ENCODE measurements at regions not wholly inside any gene's neighbourhood (a gene's known extent, or its start where the extent isn't known, plus 50 kb on each side); places are given as distances from the start of the nearest gene placed in this dataset.
A peak's percentile ranks its signal among the peaks of the same experiment; 100 is the strongest.

DNA sequence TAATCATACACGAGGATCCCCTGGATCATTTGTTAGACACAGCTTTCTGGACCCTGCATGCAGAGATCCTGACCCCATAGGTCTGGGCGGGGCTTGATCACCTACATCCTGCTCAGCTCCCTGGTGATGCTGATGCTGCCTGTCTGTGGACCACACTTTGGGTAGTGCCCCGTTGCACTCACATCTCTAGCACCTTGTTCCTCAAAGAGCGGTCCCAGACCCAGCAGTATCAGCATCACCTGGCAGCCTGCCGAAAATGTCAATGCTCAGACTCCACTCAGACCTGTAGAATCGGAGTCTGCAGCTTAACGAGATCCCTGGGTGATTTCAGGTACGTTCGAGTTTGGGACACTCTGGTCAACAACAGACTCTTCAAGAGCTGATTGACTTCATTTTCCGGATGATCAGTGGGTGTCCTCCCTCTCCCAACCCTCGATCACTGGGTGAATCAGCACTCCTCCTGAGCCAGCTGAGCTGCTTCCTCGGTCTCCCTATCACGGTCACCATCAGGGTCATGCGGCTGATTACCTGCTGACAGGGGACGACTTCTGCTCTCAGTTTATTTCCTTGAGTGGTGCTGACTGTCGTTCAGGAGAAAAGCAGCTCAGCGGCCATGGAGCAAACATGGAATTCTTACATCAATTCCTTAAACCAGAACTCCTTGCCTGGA, 150.6 kb upstream of the RAB12 start:
- no peak for DNase-seq

- no peak for DNase-seq
Measured at GRCh38 chr18:8460748-8461147, 148.5 kb upstream of the RAB12 start.

DNA sequence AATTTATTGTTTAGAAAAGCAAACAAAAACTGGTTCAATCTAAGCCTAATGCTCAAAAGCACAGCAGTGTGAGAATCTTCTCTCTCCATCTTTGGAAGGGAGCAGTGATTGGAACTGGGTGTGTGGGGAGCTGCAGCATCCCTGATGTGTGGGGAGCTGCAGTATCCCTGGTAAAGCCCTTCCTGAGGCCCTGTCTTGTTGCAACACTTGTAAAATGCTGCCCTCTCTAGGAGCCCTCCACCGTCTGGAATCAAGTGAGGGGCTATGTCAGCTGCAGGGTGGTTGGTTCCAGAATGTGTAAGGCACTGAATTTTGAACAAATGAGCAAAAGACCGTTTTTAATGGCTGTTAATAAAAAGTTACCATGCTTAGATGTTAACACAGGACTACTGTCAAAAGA, 147.7 kb upstream of the RAB12 start:
- DNase-seq = no peak

- no peak for DNase-seq
Measured at GRCh38 chr18:8462651-8463185, 146.5 kb upstream of the RAB12 start.

- no peak for DNase-seq
Measured at GRCh38 chr18:8463791-8464190, 145.4 kb upstream of the RAB12 start.

DNA sequence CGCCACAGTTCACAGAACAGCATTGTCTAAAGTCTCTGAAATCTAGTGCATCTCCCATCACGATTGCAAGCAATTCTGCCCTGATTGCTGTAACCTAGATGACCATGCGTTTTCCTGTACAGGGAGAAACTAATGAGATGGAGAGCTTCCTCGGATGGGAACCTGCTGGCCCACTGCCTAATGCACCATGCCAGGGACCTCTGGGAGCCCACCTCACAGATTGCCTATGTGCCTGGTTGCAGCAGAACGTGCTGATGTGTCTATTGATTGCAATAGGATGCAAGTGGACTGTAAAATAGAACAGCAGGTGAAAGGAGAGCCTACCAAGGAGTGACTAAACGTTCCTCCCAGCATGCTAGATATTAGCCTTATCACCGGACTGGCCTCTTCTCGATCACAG, 141.0 kb upstream of the RAB12 start:
- no peak for DNase-seq

GRCh38 chr18:8468921-8469335, 140.3 kb upstream of the RAB12 start:
- no peak for DNase-seq

- DNase-seq = no peak
Measured at GRCh38 chr18:8469544-8470130, 139.6 kb upstream of the RAB12 start.

DNA sequence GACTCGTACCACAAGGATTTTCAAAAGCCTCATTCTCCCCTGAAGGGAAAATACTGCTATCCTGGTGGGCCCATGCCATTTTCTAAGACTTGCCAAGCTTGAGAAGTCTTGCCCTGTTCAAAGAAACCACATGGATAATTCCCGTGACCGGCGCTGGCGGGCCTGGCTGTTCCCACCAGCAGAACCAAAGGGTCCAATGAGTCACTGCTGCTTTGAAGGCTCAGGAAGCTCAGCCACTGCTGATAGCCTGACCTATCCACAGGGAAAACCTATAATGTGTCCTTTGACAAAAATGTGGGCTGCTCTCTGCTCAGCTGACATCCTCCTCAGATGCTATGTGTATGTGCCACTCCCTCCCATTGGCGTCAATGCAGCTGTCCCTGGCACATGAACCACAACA, 137.9 kb upstream of the RAB12 start:
- no peak for DNase-seq

- DNase-seq = no peak
Measured at GRCh38 chr18:8474661-8475060, 134.6 kb upstream of the RAB12 start.

GRCh38 chr18:8477615-8478014, 131.6 kb upstream of the RAB12 start:
- DNase-seq = no peak

- peak; percentile 44 for DNase-seq
Measured at GRCh38 chr18:8478166-8478967, 130.9 kb upstream of the RAB12 start.

- DNase-seq = no peak
Measured at GRCh38 chr18:8478968-8479370, 130.3 kb upstream of the RAB12 start.

- DNase-seq = no peak
Measured at GRCh38 chr18:8479789-8480188, 129.4 kb upstream of the RAB12 start.

- DNase-seq = no peak
Measured at GRCh38 chr18:8480506-8481328, 128.5 kb upstream of the RAB12 start.

GRCh38 chr18:8484951-8485350, 124.3 kb upstream of the RAB12 start:
- no peak for DNase-seq

- DNase-seq = no peak
Measured at GRCh38 chr18:8489761-8490160, 119.5 kb upstream of the RAB12 start.

DNA sequence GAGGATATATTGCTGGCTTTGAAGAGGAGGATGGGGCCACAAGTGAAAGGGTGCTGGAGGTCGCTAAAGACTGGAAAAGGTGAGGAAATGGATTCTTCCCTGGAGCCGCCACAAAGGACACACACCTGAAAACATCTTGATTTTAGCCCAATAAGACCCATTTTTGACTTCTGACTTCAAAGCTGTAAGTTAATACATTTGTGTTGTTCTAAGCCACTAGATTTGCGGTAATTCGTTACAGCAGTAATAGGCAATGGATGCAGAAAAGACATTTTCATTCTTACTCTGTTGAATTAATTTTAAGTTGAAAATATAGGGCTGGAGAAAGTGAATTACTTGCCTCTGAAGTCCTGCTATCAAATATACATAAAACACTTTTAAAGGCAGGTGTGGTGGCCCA, 117.7 kb upstream of the RAB12 start:
- no peak for DNase-seq

GRCh38 chr18:8493141-8493540, 116.1 kb upstream of the RAB12 start:
- no peak for DNase-seq

- no peak for DNase-seq
Measured at GRCh38 chr18:8496186-8496585, 113.1 kb upstream of the RAB12 start.

- no peak for DNase-seq
Measured at GRCh38 chr18:8498905-8499304, 110.3 kb upstream of the RAB12 start.

DNA sequence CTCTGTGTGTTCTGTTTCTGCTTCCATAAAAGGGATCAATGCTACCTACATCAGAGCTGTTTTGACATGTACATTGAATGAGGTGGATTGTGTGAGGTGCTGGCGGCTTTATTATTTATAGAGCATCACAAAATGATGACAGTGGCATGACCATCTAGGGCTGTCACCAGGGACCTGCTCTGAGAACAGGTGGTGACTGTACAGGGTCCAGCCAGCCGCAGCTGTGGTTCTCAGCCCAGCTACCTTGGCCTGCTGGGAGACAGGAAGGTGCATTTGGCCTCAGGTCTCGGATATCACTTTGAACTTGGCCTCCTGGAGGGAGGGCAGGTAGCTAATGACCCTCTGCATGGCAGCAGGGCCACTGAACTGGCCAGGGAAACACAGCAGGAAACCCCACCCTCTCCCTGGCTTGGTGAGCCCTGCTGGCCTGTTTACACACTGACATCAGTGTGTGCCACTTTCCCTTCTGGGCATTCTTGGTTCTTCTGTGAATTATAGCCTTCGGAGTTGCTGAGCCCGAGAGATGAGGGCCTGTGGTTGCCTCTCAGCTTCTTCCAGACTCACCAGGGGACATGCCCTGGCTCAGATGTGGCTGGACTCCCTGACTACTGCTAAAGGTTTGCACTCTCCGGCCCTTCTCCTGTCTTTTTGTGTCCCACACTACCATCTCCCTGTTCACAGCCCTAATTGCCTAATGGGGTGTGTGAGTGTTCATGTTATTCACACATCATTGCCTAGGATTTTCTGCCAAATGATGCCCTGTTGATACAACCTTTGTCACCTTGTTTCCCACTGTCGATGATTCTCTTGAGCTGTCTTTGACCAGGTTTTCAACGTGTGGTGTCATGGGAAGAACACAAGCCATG, 109.2 kb upstream of the RAB12 start:
- DNase-seq = no peak

Data from activated T-cell treated with anti-CD3 and anti-CD28 coated beads, Interleukin-2, amount 50 U/mL, for 1 hour (primary cell).